ENCODE measurements at regions not wholly inside any gene's neighbourhood (a gene's known extent, or its start where the extent isn't known, plus 50 kb on each side); places are given as distances from the start of the nearest gene placed in this dataset.

DNA sequence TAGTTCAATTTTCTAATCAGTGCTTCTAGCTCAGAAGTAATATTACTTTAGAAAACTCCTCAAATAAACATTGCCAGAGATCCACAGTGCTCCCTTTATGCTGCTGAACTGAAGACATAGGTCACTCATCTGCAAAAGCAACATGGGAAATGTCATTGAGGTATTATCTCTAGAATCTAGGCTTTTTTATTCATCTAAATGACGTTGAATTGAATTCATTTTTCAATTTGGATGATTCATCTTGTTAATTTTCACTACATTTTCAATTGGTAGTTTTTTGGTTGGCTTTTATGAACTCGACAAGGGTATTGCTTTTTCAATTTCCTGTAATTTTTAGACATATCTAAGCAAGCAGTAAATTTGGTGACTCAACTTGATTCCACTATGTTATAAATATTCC lies 275.4 kb downstream of the NFKBIZ start:
- Histone ChIP-seq H3K9me3 (ENCODE audit: control insufficient read depth, low read length) (no peaks in the 10 kb centered on the region), H3K27me3 (ENCODE audit: control insufficient read depth, insufficient read depth, low read length, poor library complexity, severe bottlenecking) (no peaks in the 10 kb centered on the region), H3K27ac (ENCODE audit: insufficient read depth, low read depth, low read length, poor library complexity, severe bottlenecking) (no peak overlapping the region), H3K4me3 (ENCODE audit: insufficient read depth, low read depth, low read length) (no peak overlapping the region), H3K4me1 (ENCODE audit: control insufficient read depth, insufficient read depth, low read length) (no peaks in the 10 kb centered on the region), H3K36me3 (ENCODE audit: control insufficient read depth, insufficient read depth, low read length) (no peaks in the 10 kb centered on the region)
- WGBS, 2 experiments, result no CpG with 5 or more reads among the region's 2 CpGs

- Histone ChIP-seq H3K36me3 (ENCODE audit: control insufficient read depth, insufficient read depth, low read length) (no peaks in the 10 kb centered on the region), H3K9me3 (ENCODE audit: control insufficient read depth, low read length) (no peaks in the 10 kb centered on the region), H3K27me3 (ENCODE audit: control insufficient read depth, insufficient read depth, low read length, poor library complexity, severe bottlenecking) (no peaks in the 10 kb centered on the region), H3K4me3 (ENCODE audit: insufficient read depth, low read depth, low read length) (no peak overlapping the region), H3K27ac (ENCODE audit: insufficient read depth, low read depth, low read length, poor library complexity, severe bottlenecking) (no peak overlapping the region), H3K4me1 (ENCODE audit: control insufficient read depth, insufficient read depth, low read length) (no peaks in the 10 kb centered on the region)
- 91 to 96% methylated on average over 4 to 5 of the region's 5 CpGs for WGBS, 2 experiments
Observed at GRCh38 chr3:102125197-102125993, 276.1 kb downstream of the NFKBIZ start.

DNA sequence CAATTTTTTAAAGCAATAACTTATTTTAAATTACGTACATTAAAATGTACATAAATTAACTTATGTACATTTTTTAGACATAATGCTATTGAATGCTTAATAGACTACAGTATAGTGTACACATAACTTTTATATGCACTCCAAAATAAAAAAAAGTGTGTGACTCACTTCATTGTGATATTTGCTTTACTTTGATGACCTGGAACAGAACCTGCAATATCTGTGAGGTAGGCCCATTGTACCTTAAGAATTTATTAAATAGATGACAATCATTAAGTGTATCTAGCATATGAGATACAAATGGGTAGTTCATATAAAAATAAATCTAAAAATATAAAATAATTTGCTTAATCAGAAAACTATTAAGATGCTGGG lies 276.7 kb downstream of the NFKBIZ start:
- Histone ChIP-seq H3K4me3 (ENCODE audit: insufficient read depth, low read depth, low read length) (no peak overlapping the region), H3K4me1 (ENCODE audit: control insufficient read depth, insufficient read depth, low read length) (no peaks in the 10 kb centered on the region), H3K9me3 (ENCODE audit: control insufficient read depth, low read length) (no peaks in the 10 kb centered on the region), H3K27me3 (ENCODE audit: control insufficient read depth, insufficient read depth, low read length, poor library complexity, severe bottlenecking) (no peaks in the 10 kb centered on the region), H3K36me3 (ENCODE audit: control insufficient read depth, insufficient read depth, low read length) (no peaks in the 10 kb centered on the region), H3K27ac (ENCODE audit: insufficient read depth, low read depth, low read length, poor library complexity, severe bottlenecking) (no peak overlapping the region)
- WGBS, 2 experiments, result 60% methylated on average over 1 of the region's 1 CpG; no CpG with 5 or more reads in 1 of the 2 experiments

GRCh38 chr3:102129760-102130608 lies 280.7 kb downstream of the NFKBIZ start:
- Histone ChIP-seq H3K4me1 (ENCODE audit: control insufficient read depth, insufficient read depth, low read length) (no peaks in the 10 kb centered on the region), H3K36me3 (ENCODE audit: control insufficient read depth, insufficient read depth, low read length) (no peaks in the 10 kb centered on the region), H3K27ac (ENCODE audit: insufficient read depth, low read depth, low read length, poor library complexity, severe bottlenecking) (no peak overlapping the region), H3K9me3 (ENCODE audit: control insufficient read depth, low read length) (no peaks in the 10 kb centered on the region), H3K4me3 (ENCODE audit: insufficient read depth, low read depth, low read length) (no peak overlapping the region), H3K27me3 (ENCODE audit: control insufficient read depth, insufficient read depth, low read length, poor library complexity, severe bottlenecking) (no peaks in the 10 kb centered on the region)
- WGBS, 2 experiments, result 83 to 84% methylated on average over 3 of the region's 3 CpGs

DNA sequence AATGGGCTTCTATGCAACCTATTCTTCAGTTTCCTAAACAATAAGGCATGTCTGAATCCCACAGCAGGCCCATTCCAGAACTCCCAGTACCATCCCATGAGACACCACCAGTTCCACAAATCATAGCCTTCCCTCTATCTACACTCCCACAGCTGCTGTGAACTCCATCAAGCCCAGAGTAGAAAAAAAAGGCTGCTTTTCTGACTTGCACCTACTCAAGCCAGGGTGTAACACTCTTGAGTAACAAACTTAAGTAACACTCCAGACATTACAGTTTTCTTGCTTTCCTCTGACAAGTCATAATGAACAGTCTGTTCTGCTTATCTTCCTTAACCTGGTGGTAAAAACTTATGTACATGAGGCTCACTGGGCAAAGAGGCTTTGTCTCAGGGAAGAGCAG lies 283.1 kb downstream of the NFKBIZ start:
- H3K27me3 ChIP-seq (ENCODE audit: control insufficient read depth, insufficient read depth, low read length, poor library complexity, severe bottlenecking), result no peaks in the 10 kb centered on the region
- no peak overlapping the region for H3K4me3 ChIP-seq (ENCODE audit: insufficient read depth, low read depth, low read length)
- H3K4me1 ChIP-seq (ENCODE audit: control insufficient read depth, insufficient read depth, low read length), result no peaks in the 10 kb centered on the region
- H3K9me3 ChIP-seq (ENCODE audit: control insufficient read depth, low read length), result no peaks in the 10 kb centered on the region
- no peak overlapping the region for H3K27ac ChIP-seq (ENCODE audit: insufficient read depth, low read depth, low read length, poor library complexity, severe bottlenecking)
- H3K36me3 ChIP-seq (ENCODE audit: control insufficient read depth, insufficient read depth, low read length), result no peaks in the 10 kb centered on the region

DNA sequence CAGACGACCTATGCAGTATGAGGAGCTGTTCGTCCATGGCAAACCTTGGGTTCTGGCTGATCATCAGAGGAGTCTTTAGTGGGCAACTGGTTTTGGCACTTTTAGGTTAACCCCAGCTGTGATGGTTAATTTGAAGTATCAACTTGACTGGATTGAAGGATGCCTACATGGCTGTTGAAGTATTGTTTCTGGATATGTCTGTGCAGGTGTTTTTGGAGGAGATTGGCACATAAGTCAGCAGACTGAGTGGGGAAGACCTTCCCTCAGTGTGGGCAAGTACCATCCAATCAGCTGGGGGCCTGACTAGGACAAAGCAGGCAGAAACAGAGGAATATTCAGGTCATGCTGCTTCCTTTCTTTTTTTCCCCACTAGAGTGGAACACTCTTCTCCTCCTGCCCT lies 284.1 kb downstream of the NFKBIZ start:
- Histone ChIP-seq H3K4me1 (ENCODE audit: control insufficient read depth, insufficient read depth, low read length) (no peaks in the 10 kb centered on the region), H3K9me3 (ENCODE audit: control insufficient read depth, low read length) (no peaks in the 10 kb centered on the region), H3K27me3 (ENCODE audit: control insufficient read depth, insufficient read depth, low read length, poor library complexity, severe bottlenecking) (no peaks in the 10 kb centered on the region), H3K36me3 (ENCODE audit: control insufficient read depth, insufficient read depth, low read length) (no peaks in the 10 kb centered on the region), H3K27ac (ENCODE audit: insufficient read depth, low read depth, low read length, poor library complexity, severe bottlenecking) (no peak overlapping the region), H3K4me3 (ENCODE audit: insufficient read depth, low read depth, low read length) (no peak overlapping the region)
- WGBS, 2 experiments, result 88 to 92% methylated on average over 2 of the region's 2 CpGs

DNA sequence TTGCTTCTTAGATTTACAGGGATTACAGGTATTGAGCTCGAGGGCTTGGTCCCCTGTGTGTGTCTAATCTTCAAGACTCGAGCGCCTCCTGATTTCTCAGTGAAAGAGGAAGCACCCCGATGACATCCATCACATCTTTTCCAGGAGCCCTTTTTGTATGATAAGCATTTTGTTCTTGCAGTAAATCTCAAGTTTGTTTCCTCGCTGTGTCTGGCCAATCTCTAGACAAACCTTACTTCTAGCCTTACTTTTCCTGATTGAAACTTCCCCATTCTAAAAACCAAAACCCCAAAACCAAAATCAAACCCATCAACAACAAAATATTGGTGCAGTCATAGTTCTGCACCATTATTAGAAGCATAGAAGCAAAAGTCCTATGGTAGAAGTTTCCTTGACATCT lies 286.0 kb downstream of the NFKBIZ start:
- Histone ChIP-seq H3K4me1 (ENCODE audit: control insufficient read depth, insufficient read depth, low read length) (no peaks in the 10 kb centered on the region), H3K9me3 (ENCODE audit: control insufficient read depth, low read length) (no peaks in the 10 kb centered on the region), H3K36me3 (ENCODE audit: control insufficient read depth, insufficient read depth, low read length) (no peaks in the 10 kb centered on the region), H3K27me3 (ENCODE audit: control insufficient read depth, insufficient read depth, low read length, poor library complexity, severe bottlenecking) (no peaks in the 10 kb centered on the region), H3K4me3 (ENCODE audit: insufficient read depth, low read depth, low read length) (no peak overlapping the region), H3K27ac (ENCODE audit: insufficient read depth, low read depth, low read length, poor library complexity, severe bottlenecking) (no peak overlapping the region)
- 91 to 95% methylated on average over 5 of the region's 5 CpGs for WGBS, 2 experiments

DNA sequence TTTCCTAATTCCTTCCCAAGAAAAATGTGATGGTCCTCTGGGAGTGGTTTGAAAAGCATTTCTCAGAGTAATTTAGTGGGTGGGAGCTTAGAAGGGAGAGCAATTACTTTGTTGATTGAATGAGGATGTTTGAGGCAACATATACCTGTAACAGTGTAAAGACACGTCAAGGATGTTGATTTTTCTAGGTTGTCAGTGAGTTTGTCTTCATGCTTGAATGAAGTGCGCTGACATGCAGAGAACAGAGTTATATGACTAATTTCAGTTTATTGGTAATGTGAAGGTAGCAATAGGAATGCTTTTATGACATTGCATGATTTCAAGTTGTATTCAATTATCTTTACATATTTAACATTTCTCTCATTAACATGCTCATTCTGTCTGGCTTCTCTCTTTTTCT lies 286.9 kb downstream of the NFKBIZ start:
- no peak overlapping the region for H3K4me3 ChIP-seq (ENCODE audit: insufficient read depth, low read depth, low read length)
- no peaks in the 10 kb centered on the region for H3K9me3 ChIP-seq (ENCODE audit: control insufficient read depth, low read length)
- no peaks in the 10 kb centered on the region for H3K4me1 ChIP-seq (ENCODE audit: control insufficient read depth, insufficient read depth, low read length)
- no peaks in the 10 kb centered on the region for H3K27me3 ChIP-seq (ENCODE audit: control insufficient read depth, insufficient read depth, low read length, poor library complexity, severe bottlenecking)
- H3K36me3 ChIP-seq (ENCODE audit: control insufficient read depth, insufficient read depth, low read length), result no peaks in the 10 kb centered on the region
- WGBS, 2 experiments, result 88 to 95% methylated on average over 2 of the region's 2 CpGs
- H3K27ac ChIP-seq (ENCODE audit: insufficient read depth, low read depth, low read length, poor library complexity, severe bottlenecking), result no peak overlapping the region

DNA sequence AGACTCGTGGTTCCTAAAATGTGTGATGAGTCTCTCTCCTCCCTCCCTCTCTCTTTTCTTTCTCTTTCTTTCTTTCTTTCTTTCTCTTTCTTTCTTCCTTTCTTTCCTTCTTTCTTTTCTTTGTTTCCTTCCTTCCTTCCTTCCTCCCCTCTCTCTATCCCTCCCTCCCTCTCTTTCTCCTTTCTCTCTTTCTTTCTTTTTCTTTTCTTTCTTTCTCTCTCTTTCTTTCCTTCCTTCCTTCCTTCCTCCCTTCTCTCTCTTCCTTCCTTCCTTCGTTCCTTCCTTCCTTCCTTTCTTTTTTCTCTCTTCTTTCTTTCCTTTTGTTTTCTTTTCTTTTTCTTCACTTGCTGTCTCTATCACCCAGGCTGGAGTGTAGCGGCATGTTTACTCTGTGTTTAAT lies 290.8 kb downstream of the NFKBIZ start:
- Histone ChIP-seq H3K9me3 (ENCODE audit: control insufficient read depth, low read length) (no peaks in the 10 kb centered on the region), H3K27ac (ENCODE audit: insufficient read depth, low read depth, low read length, poor library complexity, severe bottlenecking) (no peak overlapping the region), H3K4me3 (ENCODE audit: insufficient read depth, low read depth, low read length) (no peak overlapping the region), H3K36me3 (ENCODE audit: control insufficient read depth, insufficient read depth, low read length) (no peaks in the 10 kb centered on the region), H3K4me1 (ENCODE audit: control insufficient read depth, insufficient read depth, low read length) (no peaks in the 10 kb centered on the region), H3K27me3 (ENCODE audit: control insufficient read depth, insufficient read depth, low read length, poor library complexity, severe bottlenecking) (no peaks in the 10 kb centered on the region)
- 88 to 95% methylated on average over 3 of the region's 3 CpGs for WGBS, 2 experiments

- WGBS, 2 experiments, result 88 to 94% methylated on average over 5 of the region's 5 CpGs
- H3K27me3 ChIP-seq (ENCODE audit: control insufficient read depth, insufficient read depth, low read length, poor library complexity, severe bottlenecking), result no peaks in the 10 kb centered on the region
Observed at GRCh38 chr3:102141096-102141927, 292.0 kb downstream of the NFKBIZ start.

More at GRCh38 chr3:102141096-102141927, 292.0 kb downstream of the NFKBIZ start:
- Histone ChIP-seq H3K4me1 (ENCODE audit: control insufficient read depth, insufficient read depth, low read length) (no peaks in the 10 kb centered on the region), H3K4me3 (ENCODE audit: insufficient read depth, low read depth, low read length) (no peak overlapping the region), H3K36me3 (ENCODE audit: control insufficient read depth, insufficient read depth, low read length) (no peaks in the 10 kb centered on the region), H3K9me3 (ENCODE audit: control insufficient read depth, low read length) (no peaks in the 10 kb centered on the region), H3K27ac (ENCODE audit: insufficient read depth, low read depth, low read length, poor library complexity, severe bottlenecking) (no peak overlapping the region)
